GM18499 (cell line): ENCODE measurements at regions not wholly inside any gene's neighbourhood (a gene's known extent, or its start where the extent isn't known, plus 50 kb on each side); places are given as distances from the start of the nearest gene placed in this dataset.

ENCODE experiments used
- ATAC-seq: cut with Tn5 transposase; IDR thresholded peaks from one replicate; pipeline ENCODE4 v1.9.1; 2021; ENCODE audit warnings: moderate number of reproducible peaks; ENCODE audit not compliant: insufficient read depth, unreplicated experiment

DNA sequence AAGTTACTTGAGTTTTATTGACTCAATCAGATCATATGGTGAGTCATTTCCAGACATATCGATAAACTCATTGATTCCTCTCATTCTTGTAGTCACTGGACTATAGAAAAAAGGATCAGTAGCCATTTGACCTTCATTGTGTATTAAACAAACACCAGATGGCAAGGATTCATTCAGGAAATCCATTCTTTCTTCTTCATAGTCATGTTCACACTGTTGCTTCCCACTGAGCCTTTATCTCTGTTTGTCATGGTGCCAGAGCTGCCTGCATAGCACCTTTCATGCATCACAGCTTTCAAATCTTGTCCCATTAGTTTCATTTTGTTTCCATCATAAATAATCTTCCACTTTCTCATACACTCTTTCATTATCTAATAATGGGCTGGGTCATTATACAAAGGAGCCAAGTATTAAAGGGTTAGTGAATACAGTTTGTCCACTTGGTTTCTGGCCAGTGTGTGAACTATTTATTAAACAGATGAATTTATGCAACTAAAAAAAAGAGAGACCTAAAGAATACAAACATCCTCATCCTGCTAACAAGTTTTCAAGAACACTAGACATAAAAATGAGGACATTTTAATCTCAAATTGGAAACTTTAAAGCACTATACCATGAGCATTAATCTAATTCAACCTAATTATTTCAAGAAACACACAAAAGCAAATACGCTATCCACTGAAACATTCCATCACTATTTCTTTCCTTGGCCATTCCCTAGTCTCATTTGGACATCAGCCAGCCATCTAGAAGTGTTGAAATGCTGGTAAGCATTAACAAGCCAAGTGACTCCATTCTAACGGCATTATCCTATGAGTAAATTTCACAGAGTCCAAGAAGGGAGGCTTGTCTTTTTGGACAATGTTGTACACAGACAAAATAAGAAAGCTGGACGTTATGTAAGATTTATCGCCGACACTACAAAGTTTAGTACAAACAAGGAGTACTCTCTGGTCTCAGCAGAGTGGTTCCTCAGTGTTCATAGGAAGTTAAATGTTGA is 476.5 kb downstream of the FOXG1 start:
- no peak for ATAC-seq

DNA sequence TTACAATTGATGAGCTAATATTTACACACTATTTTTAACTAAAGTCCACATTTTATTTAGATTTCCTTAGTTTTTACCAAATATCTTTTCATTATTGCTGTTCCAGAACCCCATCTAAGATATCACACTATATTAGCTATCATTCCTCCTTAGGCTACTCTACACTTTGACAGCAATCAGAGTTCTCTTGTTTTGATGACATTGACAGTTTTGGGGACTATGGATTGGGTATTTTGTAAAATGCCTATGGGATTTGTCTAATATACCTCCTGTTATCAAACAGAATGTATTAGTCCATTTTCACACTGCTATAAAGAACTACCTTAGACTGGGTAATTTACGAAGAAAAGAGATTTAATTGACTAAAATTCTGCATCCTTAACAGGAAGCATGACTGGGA is 489.1 kb downstream of the FOXG1 start:
- ATAC-seq = no peak

DNA sequence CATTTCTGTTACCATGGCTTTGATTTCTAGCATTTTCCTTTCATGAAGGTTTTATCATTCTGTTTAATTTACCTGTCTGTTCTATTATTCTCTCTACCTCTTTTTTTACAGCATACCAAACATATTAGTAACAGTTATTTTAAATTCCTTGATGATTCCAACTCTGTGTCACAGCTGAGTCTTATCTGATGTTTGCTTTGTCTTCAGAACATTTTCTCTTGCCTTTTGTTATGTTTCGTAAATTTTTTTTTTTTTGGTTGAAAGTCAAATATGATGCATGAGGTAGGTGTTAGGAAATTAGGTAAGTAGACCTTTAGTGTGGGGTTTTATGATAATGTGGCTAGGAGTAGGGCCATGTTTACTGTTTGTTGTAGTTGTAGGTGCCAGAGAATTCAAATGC is 496.4 kb downstream of the FOXG1 start:
- no peak for ATAC-seq

DNA sequence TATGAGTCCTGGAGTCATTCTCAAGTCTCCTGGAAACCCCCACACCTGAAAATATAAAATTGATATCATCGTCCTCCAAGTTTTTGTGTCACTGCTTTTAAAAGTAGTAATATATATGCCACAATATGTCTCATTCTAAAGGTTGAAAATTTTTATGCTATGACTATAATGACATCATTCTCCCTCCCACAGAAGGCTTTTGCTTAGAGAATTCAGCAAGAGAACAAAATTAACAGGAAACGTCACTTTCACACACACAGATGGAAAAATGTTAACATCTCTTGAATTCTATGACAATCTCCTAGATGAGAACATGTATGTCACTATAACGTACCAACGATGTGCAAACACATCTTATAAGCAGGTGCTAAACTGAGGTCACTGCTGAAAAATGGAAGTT is 498.3 kb downstream of the FOXG1 start:
- no peak for ATAC-seq

DNA sequence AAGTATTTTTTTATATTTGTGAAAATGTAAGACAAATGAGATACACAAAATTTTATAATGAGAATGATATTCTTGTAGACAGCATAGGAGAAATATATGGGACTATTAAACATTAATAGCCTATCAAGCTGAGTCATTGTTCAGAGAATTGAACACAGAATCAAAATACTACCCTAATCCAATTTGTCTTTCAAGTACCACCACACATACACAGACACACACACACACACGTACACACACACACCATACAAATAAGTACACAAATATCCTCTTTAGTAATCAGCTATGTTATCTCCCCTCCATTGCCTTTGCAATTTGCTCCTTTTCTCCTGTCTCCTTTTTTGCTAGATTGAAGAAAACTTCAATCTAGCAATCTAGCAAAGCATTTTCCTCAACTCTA is 499.3 kb downstream of the FOXG1 start:
- ATAC-seq = no peak

DNA sequence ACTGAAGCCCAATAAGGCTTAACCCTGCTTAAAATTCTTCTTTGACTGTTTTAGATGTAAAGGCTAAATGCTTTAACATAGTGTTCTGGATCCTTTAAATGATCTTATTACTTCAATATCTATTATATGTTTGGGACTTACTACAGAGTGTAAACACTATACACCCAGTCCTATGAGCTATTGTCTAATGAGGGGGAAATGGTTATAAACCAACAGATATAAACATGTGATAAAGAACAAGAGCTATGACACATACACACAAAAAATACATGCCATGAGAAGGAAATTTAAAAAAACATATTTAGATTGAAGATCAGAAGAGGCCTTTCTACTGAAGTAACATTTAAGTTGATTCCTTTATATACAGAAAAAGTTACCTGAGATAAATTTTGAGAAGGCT is 505.1 kb downstream of the FOXG1 start:
- no peak for ATAC-seq

DNA sequence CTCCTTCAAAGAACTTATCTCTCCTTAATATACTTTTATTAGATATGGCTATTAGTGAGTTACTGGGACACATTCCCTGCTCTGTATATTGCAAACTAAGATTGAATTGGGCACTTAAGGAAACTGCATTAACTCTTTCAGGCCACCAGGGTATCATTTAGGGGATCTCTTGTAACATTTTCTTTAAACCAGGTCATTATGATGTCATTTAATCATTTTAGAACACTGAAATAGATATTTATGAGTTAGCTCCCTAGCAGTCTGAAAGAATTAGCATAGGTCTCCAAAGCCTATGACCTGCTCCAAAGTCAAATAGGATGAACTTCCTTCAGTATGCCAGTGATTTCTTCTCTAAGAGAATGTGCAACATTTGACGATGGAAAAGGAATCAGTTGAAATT is 506.9 kb downstream of the FOXG1 start:
- no peak for ATAC-seq

DNA sequence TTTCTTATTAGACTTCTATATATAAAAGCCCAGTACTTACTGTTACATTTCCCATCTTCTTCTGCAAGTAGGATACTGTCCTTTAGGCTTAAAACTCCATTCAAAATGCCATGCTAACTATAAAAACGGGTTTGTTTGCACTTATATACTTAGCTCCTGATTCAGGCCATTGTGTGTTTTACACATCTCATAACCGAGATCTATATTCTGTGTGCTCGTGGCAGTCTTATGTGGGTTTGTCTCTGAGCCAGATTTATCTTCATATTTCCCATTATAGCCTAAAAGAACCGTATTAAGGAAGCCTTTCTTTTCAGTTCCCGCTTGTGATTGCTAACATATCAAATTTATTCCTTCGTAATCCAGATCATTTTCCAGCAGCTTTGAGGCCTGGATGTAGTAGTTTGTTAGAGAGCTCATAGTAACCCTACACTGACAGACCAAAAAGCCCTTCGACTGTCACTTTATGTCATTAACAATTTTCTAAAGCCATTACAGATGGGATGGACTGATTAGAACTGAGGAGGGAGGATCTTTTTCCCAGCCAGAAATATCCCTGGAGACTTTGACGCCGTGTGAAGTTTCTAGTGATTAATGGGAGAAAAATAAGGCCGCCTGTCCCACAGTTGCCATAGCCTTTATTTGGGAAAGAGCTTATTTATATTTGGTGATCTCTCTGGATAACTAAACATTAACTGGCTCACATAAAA is 508.5 kb downstream of the FOXG1 start:
- no peak for ATAC-seq

DNA sequence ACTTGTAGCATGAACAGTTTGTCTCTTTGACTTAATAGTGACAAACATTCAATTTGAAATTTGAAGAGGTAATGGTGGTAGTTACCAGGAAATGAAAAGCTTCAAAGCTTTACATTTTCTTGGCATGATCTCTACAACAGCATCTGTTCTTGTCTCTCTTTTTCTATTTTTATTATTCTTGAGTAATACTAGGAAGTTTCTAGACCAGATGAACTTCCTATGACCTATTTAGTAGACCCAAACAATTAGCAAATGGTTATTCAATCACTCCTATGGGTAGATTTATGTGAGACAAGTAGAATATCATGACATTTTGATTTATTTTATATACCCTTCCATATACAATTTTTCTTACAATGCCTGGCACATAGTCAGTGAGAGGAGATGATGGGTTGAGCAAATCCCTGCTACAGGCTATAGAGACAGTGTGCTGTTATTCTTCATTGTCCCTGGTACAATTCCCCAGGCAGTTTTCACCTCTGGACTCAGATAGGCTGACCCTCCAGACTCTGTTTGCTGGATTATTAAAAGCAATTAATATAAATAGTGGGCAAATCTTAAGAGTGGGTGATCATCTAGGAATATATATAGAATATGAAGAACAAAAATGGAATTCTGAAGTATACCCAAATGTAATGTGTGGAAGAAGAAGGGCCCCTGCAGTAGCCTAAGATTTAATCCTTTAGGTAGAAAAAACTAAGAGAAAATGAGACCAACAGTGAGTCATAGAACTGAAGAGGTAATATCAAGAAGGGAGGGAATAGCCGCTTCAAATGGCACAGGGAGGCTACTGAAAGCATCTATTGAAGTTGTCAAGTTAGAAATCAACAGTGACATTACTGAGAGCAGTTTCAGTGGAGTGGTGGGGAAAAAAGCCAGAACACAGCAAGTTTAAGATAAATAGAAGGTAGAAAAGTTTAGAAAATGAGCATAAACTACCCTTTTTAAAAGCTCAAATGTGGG is 512.0 kb downstream of the FOXG1 start:
- ATAC-seq = no peak

DNA sequence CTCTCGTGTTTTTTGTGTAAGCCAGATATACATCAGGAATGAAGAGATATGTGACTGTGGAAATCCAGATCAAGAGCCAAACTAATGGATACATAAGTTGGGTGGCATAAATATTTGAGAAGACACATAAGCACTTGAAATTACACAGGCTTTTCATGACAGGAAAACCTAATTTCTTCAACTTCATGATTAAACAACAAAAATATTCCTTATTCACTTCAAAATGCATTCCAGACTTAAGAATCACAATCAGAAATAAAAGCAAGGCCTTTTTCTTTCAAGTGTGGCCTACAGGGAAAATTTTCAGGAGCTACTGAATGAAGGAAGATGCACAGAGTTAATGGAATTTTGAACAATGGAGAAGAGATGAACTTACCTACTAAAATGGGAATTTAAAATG is 515.6 kb downstream of the FOXG1 start:
- no peak for ATAC-seq

DNA sequence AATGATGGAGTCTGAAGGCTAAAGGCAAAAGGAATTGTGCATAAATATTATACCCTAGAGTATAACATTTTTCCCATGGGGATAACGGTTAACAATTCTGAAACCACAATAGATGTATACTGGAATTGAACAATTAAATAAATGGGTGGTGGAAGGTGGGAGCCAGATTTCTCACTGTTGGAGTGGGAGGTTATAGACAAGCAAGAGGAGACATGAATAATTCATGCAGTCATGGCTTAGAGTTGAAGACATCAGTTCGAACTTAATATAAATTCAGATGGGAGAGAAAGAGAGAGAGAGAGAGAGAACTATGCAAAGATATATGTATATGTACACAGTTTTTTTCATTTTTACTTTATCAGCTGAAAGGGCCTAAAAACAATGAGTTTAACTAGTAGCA is 523.9 kb downstream of the FOXG1 start:
- no peak for ATAC-seq

DNA sequence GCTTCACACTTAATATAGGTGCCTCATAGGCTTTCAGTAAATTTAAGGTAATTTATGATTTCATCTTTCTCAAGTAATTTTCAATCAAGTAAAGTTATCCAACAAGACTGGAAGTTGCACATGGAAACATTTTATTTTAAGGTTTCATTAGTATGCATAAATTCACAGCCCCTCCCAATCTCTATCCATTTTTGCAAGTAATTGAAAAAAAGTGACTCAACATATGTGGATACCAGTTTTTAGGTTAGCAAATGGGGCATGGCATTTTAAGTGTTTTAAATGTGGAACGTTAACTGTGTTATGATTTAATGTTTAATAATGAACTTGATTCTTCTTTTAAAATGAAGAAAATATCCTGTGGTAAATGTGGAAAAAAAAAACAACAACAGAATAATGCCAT is 532.8 kb downstream of the FOXG1 start:
- ATAC-seq = no peak

DNA sequence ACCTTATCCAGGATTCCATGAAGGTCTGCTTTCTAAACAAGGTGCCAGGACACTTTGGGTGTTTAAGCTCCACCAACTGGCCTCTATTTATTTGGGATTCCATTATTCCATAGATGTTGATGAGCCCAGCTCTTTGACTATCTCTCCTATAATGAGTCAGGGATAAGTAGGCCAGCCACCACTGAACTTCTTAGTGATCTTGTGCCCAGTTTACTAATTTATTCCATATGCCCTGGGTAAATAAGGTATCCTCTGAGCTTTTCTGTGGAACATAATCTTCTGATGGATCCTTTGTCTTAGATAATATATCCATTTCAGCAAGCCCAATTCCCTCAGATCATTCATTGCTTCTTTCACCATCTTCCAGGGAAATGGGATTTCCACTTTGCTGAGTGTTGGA is 535.0 kb downstream of the FOXG1 start:
- ATAC-seq = no peak

DNA sequence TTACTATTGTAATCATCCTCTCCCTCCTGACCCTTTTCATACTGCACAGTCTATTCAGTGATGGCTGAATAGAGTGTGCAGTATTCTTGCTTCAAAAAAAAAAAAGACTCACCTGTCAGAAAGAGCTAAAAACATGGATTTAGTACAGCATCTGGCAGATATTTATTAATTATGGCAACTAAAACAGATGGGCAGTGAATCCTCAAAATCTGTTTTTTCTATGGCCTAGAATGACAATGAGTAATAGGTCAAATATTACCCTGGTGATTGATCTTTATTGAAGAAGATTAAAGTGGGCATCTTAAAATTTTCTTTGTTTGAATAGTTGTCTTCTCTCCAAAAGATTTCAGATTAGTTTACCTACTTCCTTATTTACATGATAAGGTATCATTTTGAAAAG is 543.6 kb downstream of the FOXG1 start:
- ATAC-seq = no peak

DNA sequence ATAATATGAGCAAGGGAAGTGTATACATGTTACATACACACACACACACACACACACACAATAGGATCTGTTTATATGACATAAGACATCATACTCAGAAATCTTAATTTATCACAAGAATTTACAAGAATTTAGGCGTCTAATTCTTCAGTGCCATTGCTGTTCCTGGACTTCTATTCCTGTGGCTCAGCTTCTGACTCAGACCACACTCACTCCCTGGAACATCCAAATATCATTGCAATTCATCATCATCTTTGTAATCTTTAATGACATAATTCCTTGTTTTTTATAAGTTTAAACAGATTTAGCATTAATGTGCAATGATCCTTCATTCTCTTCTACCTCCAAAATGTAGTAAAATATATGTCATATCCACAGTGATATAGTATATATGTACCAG is 544.2 kb downstream of the FOXG1 start:
- ATAC-seq = no peak

DNA sequence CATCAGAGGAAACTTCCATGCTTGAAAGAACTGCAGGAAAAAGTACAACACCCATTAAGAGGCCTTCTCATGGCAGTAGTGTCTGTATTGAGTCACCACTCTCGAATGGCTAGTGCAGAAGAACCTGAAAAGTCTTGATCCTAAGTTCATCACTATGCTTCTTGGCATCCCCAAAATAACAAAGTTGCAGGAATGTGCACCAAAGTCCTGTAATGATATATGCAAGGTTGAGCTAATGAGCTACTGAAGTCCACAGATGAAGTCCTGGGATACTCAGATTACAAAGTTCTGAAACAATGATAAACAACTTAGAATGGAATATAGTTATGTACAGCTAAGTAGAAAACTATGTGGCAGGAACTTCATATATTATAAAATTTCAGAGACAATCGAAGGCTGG is 545.4 kb downstream of the FOXG1 start:
- no peak for ATAC-seq

DNA sequence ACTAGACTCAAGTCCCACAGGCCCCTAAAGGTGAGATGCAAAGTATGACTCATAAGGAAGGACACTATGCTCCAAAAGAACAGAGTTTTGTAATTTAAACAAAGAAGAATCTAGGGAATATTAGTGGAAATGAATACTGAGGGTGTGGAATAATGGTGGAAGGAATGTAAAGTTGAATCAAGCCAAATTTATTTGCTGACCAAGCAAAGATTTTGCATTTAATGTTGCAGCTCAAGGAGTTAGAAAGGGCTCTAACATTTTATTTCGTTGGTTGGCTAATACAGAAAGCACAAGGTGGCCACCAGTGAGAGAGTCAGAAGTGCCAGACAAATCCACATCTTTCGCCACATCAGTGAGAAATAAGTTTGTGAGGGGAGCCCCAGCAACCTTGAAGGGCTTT is 550.3 kb downstream of the FOXG1 start:
- no peak for ATAC-seq

DNA sequence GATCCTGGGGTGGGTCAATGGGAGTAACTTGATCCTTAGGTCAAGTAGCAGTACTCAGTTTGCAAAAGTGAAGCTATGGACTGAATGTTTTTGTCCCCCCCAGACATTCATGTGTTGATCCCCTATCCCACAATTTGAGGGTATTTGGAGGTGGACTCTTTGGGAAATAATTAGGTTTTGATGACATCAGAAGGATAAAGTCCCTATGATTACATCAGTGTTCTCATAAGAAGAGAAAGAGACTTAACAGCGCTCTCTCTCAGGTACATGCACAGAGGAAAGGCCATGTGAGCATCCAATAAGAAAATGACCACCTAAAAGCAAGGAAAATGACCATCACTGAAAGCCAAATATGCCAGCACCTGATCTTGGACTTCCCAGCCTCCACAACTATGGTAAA is 550.8 kb downstream of the FOXG1 start:
- ATAC-seq = no peak

DNA sequence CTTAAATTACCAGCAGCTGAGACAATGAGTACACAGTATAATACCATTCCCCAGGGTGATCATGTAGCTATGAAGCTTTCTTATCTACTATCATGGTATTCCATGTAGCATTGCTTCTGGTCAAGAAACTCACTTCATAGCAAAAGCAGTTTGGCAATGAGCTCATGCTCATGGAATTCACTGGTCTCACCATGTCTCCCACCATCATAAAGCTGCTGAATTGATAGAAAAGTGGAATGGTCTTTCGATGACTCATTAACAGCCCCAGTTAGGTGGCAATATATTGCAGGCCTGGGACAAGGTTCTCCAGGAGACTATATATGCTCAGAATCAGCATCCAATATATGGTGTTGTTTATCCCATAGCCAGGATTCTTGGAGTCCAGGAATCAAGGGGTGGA is 553.7 kb downstream of the FOXG1 start:
- no peak for ATAC-seq

DNA sequence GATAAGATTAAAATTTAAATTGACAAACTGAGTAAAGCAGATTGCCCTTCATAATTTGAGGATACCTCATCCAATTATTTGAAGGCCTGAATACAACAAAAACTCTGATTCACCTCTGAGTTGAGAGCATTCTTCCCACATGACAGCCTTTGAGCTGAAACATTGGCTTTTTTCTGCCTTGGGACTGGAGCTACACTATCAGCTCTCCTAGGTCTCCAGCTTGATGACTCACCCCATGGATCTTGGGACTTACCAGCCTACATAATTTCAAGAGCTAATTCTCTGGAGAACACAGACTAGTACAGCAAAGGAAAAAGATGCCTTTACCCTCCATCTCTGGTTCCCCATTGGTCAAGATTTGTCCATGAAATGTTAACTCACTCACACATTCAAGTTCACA is 555.1 kb downstream of the FOXG1 start:
- ATAC-seq = no peak
